Uterus (tissue), 3 donors: ENCODE measurements at regions not wholly inside any gene's neighbourhood (a gene's known extent, or its start where the extent isn't known, plus 50 kb on each side); places are given as distances from the start of the nearest gene placed in this dataset.
"Not testable (repeated sequence)": the region's sequence is repeated elsewhere in the genome, so short reads cannot be mapped to it uniquely, and the experiment has no call there.

Experiments
- DNase-seq, 2 donors: peaks; one replicate each; pipeline ENCODE4 v3.0.0-alpha.2; 2019 to 2020
- H3K27ac ChIP-seq, 2 donors: fragments of 200-600 bp; sonication (generic); 1 replicate in 1 of 2; 2 replicates in 1 of 2; pipeline ENCODE4 v1.5.1; 2016 to 2018
- H3K27me3 ChIP-seq, 2 donors: fragments of 200-600 bp; sonication (generic); one replicate each; pipeline ENCODE4 v1.5.1; 2018 to 2019; ENCODE audit warnings: control low read depth in 1 of 2
- H3K36me3 ChIP-seq, 2 donors: fragments of 200-600 bp; sonication (generic); one replicate each; pipeline ENCODE4 v1.5.1; 2019; ENCODE audit warnings: control low read depth in 1 of 2
- H3K4me1 ChIP-seq, 2 donors: fragments of 200-600 bp; sonication (generic); one replicate each; pipeline ENCODE4 v1.5.1; 2018 to 2019; ENCODE audit warnings: control low read depth in 1 of 2
- H3K4me3 ChIP-seq, 2 donors: fragments of 200-600 bp; sonication (generic); 1 replicate in 1 of 2; 2 replicates in 1 of 2; pipeline ENCODE4 v1.5.1; 2018 to 2019; ENCODE audit warnings: mild to moderate bottlenecking in 1 of 2
- H3K9me3 ChIP-seq, 2 donors: fragments of 200-600 bp; sonication (generic); one replicate each; pipeline ENCODE4 v1.5.1; 2019; ENCODE audit warnings: control low read depth in 1 of 2
- POLR2A ChIP-seq, 2 donors: fragments of 450-650 bp; IDR thresholded peaks; one replicate each; pipeline ENCODE4 v1.6.1; 2016; ENCODE audit warnings: antibody characterized with exemption in 2 of 2, mild to moderate bottlenecking in 1 of 2, moderate library complexity in 1 of 2
- intact Hi-C: fragments of 100-400 bp; cut with DNase I; formaldehyde crosslinking; loops from one replicate; pipeline ENCODE4 v1.15.1; 2023; ENCODE audit warnings: low total_unique reads
- TF ChIP-seq, protein P1 (sequence below), 4 experiments: fragments of 200-600 bp in 2 of 4; fragments of 450-650 bp in 2 of 4; sonication (generic) in 2 of 4; IDR thresholded peaks; one replicate each; pipeline ENCODE4 v1.5.1; 2016 to 2019; ENCODE audit warnings: antibody characterized with exemption in 4 of 4, mild to moderate bottlenecking in 2 of 4, moderate library complexity in 1 of 4
- donor health status: DM: yes; HTN: yes; CAD: no.

DNA sequence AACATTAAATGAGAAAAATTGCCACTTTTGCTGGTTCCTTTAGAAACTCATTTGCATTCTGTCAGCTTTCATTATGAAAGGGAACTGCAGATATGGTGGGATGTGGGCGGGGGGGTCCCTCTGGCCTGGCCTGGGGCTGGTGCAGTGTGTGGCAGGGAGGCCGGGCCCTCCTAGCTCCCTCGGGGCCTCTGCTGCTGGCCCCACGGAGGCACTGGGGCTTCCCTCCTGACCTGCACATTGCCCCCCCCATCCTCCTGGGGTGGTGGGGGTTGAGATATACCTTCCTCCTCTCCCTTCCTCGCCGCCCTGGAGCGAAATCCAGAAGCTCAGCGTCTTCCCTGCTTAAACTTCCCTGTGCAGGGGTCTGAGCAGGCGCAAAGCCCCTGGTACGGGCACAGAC is 1005.9 kb downstream of the BRD1 start:
- DNase-seq = no peak
- no peak for TF ChIP-seq POLR2A (IDR thresholded peaks at IDR 0.05)
- TF ChIP-seq, protein P1, sequence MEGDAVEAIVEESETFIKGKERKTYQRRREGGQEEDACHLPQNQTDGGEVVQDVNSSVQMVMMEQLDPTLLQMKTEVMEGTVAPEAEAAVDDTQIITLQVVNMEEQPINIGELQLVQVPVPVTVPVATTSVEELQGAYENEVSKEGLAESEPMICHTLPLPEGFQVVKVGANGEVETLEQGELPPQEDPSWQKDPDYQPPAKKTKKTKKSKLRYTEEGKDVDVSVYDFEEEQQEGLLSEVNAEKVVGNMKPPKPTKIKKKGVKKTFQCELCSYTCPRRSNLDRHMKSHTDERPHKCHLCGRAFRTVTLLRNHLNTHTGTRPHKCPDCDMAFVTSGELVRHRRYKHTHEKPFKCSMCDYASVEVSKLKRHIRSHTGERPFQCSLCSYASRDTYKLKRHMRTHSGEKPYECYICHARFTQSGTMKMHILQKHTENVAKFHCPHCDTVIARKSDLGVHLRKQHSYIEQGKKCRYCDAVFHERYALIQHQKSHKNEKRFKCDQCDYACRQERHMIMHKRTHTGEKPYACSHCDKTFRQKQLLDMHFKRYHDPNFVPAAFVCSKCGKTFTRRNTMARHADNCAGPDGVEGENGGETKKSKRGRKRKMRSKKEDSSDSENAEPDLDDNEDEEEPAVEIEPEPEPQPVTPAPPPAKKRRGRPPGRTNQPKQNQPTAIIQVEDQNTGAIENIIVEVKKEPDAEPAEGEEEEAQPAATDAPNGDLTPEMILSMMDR (IDR thresholded peaks at IDR 0.05) = no peak
- Histone ChIP-seq H3K27ac (no peak overlapping the region), H3K36me3 (no peaks in the 10 kb centered on the region), H3K4me1 (no peaks in the 10 kb centered on the region), H3K27me3 (no peaks in the 10 kb centered on the region), H3K4me3 (no peak overlapping the region), H3K9me3 (no peaks in the 10 kb centered on the region)
- intact Hi-C loops = no loop called here

DNA sequence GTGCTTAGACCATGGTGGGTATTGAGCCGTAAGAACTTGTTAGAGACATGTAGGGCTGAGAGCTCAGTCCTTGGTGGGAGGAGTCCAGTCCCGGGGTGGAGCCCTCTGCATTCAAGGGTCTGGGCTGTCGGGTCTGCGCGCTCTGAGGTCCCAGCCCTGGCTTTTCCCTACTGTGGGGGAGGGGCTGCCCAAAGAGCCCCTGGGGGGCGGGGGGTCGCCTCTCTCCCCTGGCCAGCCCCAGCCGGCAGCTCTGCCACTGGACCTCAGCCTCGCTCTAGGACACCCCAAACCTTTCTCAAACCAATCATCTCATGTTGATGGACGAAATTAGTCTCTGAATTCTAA is 1006.4 kb downstream of the BRD1 start:
- Histone ChIP-seq H3K36me3 (no peaks in the 10 kb centered on the region), H3K27ac (no peak overlapping the region), H3K27me3 (no peaks in the 10 kb centered on the region), H3K4me1 (no peaks in the 10 kb centered on the region), H3K9me3 (no peaks in the 10 kb centered on the region), H3K4me3 (no peak overlapping the region)
- intact Hi-C loops = no loop called here
- no peak for DNase-seq
- no peak for TF ChIP-seq POLR2A (IDR thresholded peaks at IDR 0.05)
- TF ChIP-seq, protein P1 (IDR thresholded peaks at IDR 0.05) = no peak

DNA sequence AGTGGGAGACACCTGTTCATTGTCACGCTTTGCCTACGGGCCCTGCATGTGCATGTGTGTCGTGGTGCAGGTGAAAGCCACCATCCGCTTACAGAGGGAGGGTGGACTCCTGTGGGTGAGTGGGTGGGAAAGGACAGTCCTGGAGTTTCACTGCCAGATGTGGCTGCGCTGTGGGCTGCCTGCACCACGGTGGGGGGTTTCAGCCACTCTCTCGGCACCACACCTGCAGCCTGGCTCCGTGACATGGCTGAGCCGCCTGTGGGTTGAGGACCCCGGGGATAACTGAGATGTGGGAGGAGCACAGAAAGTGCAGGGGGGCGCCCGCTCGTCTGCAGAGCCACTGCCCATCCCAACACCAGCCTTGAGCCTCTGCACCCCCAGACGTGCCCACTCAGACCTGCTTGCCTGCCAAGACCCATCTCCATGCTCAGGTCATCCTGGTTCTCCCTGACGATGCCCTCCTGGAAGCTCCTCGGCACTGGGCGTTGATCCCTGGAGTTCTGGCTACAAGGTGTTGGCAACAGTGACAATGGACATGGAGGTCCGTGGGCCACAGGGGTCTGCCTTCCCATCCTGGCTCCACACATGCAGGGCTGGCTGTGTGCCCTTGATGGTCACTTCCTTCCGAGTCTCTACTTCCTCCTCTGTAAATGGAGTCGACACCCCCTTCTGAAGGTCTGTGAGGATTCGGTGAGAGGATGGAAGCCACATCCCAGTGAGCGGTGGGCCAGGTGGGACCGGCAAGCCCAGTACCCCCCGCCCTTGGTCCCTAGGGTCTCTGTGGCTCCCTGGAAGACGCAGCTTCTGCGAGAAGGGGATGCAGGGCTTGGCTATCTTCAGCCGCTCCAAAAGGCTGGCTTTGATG is 1007.0 kb downstream of the BRD1 start:
- Histone ChIP-seq H3K27me3 (no peaks in the 10 kb centered on the region), H3K4me1 (no peaks in the 10 kb centered on the region), H3K27ac (no peak overlapping the region), H3K9me3 (no peaks in the 10 kb centered on the region), H3K4me3 (no peak overlapping the region), H3K36me3 (no peaks in the 10 kb centered on the region)
- DNase-seq = no peak
- intact Hi-C loops = no loop called here
- no peak for TF ChIP-seq POLR2A (IDR thresholded peaks at IDR 0.05)
- TF ChIP-seq, protein P1 (IDR thresholded peaks at IDR 0.05) = no peak

DNA sequence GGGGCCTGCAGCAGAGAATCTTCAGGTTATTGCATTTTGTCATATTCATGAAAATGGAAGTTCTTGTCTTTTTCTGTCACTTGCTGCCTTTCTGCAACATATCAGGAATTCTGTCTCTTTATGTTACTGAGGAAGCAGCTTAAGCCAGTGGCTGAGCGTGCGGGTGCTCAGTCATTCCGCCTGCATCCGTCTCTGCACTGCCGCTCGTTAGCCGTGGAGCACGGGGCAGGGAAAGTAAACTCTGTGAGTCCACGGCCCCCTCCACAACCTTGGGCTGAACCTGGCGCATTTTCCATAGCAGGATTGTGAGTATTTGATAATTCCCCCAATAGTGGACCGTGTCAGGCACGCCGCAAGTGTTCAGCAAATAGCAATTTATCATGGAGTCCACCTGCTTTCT is 1007.7 kb downstream of the BRD1 start:
- H3K27me3 ChIP-seq = no peaks in the 10 kb centered on the region

DNA sequence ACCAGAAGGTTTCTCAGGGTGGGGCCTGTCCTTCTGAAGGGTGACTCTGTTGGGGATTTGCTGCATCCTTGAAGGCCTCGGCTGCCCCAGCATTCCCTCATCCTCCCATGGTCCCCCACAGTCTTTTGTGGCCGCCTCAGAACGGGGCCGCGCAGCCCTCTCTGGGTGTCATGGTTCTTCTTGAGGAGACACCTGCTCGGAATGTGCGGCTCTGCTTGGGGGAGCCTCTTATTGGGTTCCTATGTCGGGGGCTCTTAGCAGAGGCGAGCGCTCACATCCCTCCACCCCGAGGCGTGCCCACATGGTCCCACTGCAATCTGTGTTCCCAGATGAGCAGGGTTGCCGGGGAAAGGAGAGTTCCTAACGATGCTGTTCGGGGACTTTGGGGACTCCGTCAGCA is 1008.4 kb downstream of the BRD1 start:
- Histone ChIP-seq H3K36me3 (no peaks in the 10 kb centered on the region), H3K4me3 (no peak overlapping the region), H3K9me3 (no peaks in the 10 kb centered on the region), H3K27ac (no peak overlapping the region), H3K27me3 (no peaks in the 10 kb centered on the region), H3K4me1 (no peaks in the 10 kb centered on the region)
- TF ChIP-seq, protein P1 (IDR thresholded peaks at IDR 0.05) = no peak
- no peak for TF ChIP-seq POLR2A (IDR thresholded peaks at IDR 0.05)
- intact Hi-C loops = no loop called here
- no peak for DNase-seq

More for the DNA sequence above, 1007.7 kb downstream of the BRD1 start:
- TF ChIP-seq, protein P1 (IDR thresholded peaks at IDR 0.05) = no peak
- TF ChIP-seq POLR2A (IDR thresholded peaks at IDR 0.05) = no peak
- no peak for DNase-seq
- Histone ChIP-seq H3K27ac (no peak overlapping the region), H3K4me1 (no peaks in the 10 kb centered on the region), H3K36me3 (no peaks in the 10 kb centered on the region), H3K4me3 (no peak overlapping the region), H3K9me3 (no peaks in the 10 kb centered on the region)
- intact Hi-C loops = no loop called here

DNA sequence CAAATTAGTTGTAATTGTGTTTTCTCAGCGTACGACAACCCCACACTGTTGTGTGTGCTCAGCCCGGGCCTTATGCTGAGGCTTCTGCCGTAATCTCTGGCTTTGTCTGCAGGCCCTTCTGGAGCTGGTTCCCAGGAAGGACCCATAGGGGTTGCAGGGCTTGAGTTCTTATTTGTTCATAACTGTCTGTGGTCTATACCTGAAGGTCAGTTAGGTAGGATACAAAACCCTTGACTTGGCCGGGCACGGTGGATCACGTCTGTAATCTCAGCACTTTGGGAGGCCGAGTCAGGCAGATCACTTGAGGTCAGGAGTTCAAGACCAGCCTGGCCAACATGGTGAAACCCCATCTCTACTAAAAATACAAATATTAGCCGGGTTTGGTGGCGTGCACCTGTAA is 1010.2 kb downstream of the BRD1 start:
- H3K27me3 ChIP-seq, H3K36me3 ChIP-seq, H3K4me1 ChIP-seq, H3K4me3 ChIP-seq, intact Hi-C loops, H3K27ac ChIP-seq, H3K9me3 ChIP-seq, DNase-seq: not testable (repeated sequence)
